IMR-90 (cell line): ENCODE measurements at regions not wholly inside any gene's neighbourhood (a gene's known extent, or its start where the extent isn't known, plus 50 kb on each side); places are given as distances from the start of the nearest gene placed in this dataset.

Experiments used
- ATAC-seq: fragments of 200-7000 bp; cut with Tn5 transposase; 2 replicates; pipeline ENCODE4 v1.9.1; 2020; ENCODE audit warnings: low read depth, mild to moderate bottlenecking, moderate library complexity
- BruUV-seq: library from RNA; stranded (reverse); fragments of 400-500 nt; replicated peaks from 2 replicates; lab custom pipeline; 2021; lab: Mats Ljungman, UMichigan
- CTCF ChIA-PET: fragments of 300-600 bp; formaldehyde crosslinking; extraction: SDS; loops from one replicate; lab custom pipeline; 2021; ENCODE audit warnings: antibody characterized with exemption; lab: Yijun Ruan, JAX
- POLR2A ChIA-PET: fragments of 300-600 bp; sonication (Branson Sonifier 250); formaldehyde crosslinking; loops from one replicate; lab custom pipeline; 2022; ENCODE audit warnings: antibody characterized with exemption; ENCODE audit not compliant: unreplicated experiment; lab: Charles Lee
- DNase-seq: peaks from one replicate; pipeline ENCODE4 v3.0.0; 2013
- H2AFZ ChIP-seq: replicated peaks from 2 replicates; pipeline ENCODE3; 2013; ENCODE audit warnings: low read length, mild to moderate bottlenecking; ENCODE audit not compliant: poor library complexity
- H2AK5ac ChIP-seq: 2 replicates; pipeline ENCODE4 v1.6.1; 2013; ENCODE audit warnings: low read depth, low read length, inconsistent platforms
- H2AK9ac ChIP-seq: replicated peaks from 2 replicates; pipeline ENCODE3; 2013; ENCODE audit warnings: mild to moderate bottlenecking, low read depth, low read length, moderate library complexity; ENCODE audit not compliant: poor library complexity
- H2BK120ac ChIP-seq: 2 replicates; pipeline ENCODE4 v1.6.1; 2013; ENCODE audit warnings: low read depth, low read length, inconsistent platforms
- H2BK15ac ChIP-seq: 3 replicates; pipeline ENCODE4 v1.6.1; 2013; ENCODE audit warnings: low read depth, low read length, inconsistent platforms
- H2BK20ac ChIP-seq: 2 replicates; pipeline ENCODE4 v1.6.1; 2013; ENCODE audit warnings: low read depth, mild to moderate bottlenecking, inconsistent platforms, low read length, moderate library complexity
- H2BK5ac ChIP-seq: 2 replicates; pipeline ENCODE4 v1.6.1; 2013; ENCODE audit warnings: mild to moderate bottlenecking, low read depth, low read length, inconsistent platforms; ENCODE audit not compliant: poor library complexity, severe bottlenecking
- H3K14ac ChIP-seq: replicated peaks from 2 replicates; pipeline ENCODE4 v1.6.1; 2013; ENCODE audit warnings: low read depth, low read length, inconsistent platforms
- H3K18ac ChIP-seq: 2 replicates; pipeline ENCODE4 v1.6.1; 2013; ENCODE audit warnings: low read depth, low read length, control low read depth
- H3K23ac ChIP-seq: 2 replicates; pipeline ENCODE4 v1.6.1; 2013; ENCODE audit warnings: low read depth, low read length, inconsistent platforms
- H3K27ac ChIP-seq: 2 replicates; pipeline ENCODE4 v1.5.1; 2013; ENCODE audit warnings: mild to moderate bottlenecking, control low read depth, low read length; ENCODE audit not compliant: insufficient read depth
- H3K27me3 ChIP-seq: 2 replicates; pipeline ENCODE4 v1.6.1; 2013; ENCODE audit warnings: low read length; ENCODE audit not compliant: control insufficient read depth, insufficient read depth
- H3K36me3 ChIP-seq: 2 replicates; pipeline ENCODE4 v1.6.1; 2013; ENCODE audit warnings: low read length, mixed read lengths; ENCODE audit not compliant: control insufficient read depth, insufficient read depth
- H3K4ac ChIP-seq: 2 replicates; pipeline ENCODE4 v1.6.1; 2013; ENCODE audit warnings: low read depth, low read length, inconsistent platforms
- H3K4me1 ChIP-seq: 2 replicates; pipeline ENCODE4 v1.6.1; 2013; ENCODE audit warnings: low read length, mixed read lengths; ENCODE audit not compliant: control insufficient read depth, insufficient read depth
- H3K4me2 ChIP-seq: 2 replicates; pipeline ENCODE4 v1.6.1; 2013; ENCODE audit warnings: low read depth, mild to moderate bottlenecking, control low read depth, low read length, moderate library complexity
- H3K4me3 ChIP-seq: 2 replicates; pipeline ENCODE4 v1.5.1; 2013; ENCODE audit warnings: low read depth, mild to moderate bottlenecking, control low read depth, low read length, moderate library complexity; ENCODE audit not compliant: insufficient read depth
- H3K56ac ChIP-seq: 2 replicates; pipeline ENCODE4 v1.6.1; 2013; ENCODE audit warnings: low read length, inconsistent platforms; ENCODE audit not compliant: insufficient read depth; ENCODE audit errors: extremely low read depth
- H3K79me1 ChIP-seq, 2 experiments: 2 replicates each; pipeline ENCODE4 v1.6.1; 2013; ENCODE audit warnings: low read length in 2 of 2, inconsistent platforms in 1 of 2, low read depth in 1 of 2
- H3K9ac ChIP-seq: 2 replicates; pipeline ENCODE4 v1.6.1; 2013; ENCODE audit warnings: low read depth, low read length, control low read depth
- H3K9me1 ChIP-seq: 2 replicates; pipeline ENCODE4 v1.6.1; 2013; ENCODE audit warnings: low read length, inconsistent platforms; ENCODE audit not compliant: insufficient read depth
- H3K9me3 ChIP-seq: 2 replicates; pipeline ENCODE4 v1.6.1; 2013; ENCODE audit warnings: low read length; ENCODE audit not compliant: control insufficient read depth, insufficient read depth
- H4K20me1 ChIP-seq: 2 replicates; pipeline ENCODE4 v1.6.1; 2013; ENCODE audit warnings: low read length, inconsistent platforms; ENCODE audit not compliant: insufficient read depth
- H4K5ac ChIP-seq: 2 replicates; pipeline ENCODE4 v1.6.1; 2013; ENCODE audit warnings: mild to moderate bottlenecking, low read depth, low read length, control low read depth
- H4K8ac ChIP-seq, 2 experiments: 2 replicates each; pipeline ENCODE4 v1.6.1; 2013; ENCODE audit warnings: low read depth in 2 of 2, low read length in 2 of 2, control low read depth in 1 of 2, inconsistent platforms in 1 of 2
- H4K91ac ChIP-seq: 2 replicates; pipeline ENCODE4 v1.6.1; 2013; ENCODE audit warnings: low read depth, low read length, inconsistent platforms; ENCODE audit not compliant: insufficient read depth
- BHLHE40 ChIP-seq: fragments of 150-350 bp; IDR thresholded peaks from 2 replicates; pipeline ENCODE4 v1.6.1; 2016; ENCODE audit warnings: mild to moderate bottlenecking, low read depth, low read length
- CEBPB ChIP-seq: IDR thresholded peaks from 2 replicates; pipeline ENCODE4 v1.6.1; 2012; ENCODE audit warnings: low read depth, low read length, improper control_type of control experiment
- CHD1 ChIP-seq: IDR thresholded peaks from 2 replicates; pipeline ENCODE4 v1.6.1; 2012; ENCODE audit warnings: low read depth, low read length, improper control_type of control experiment
- FOS ChIP-seq: fragments of 150-350 bp; IDR thresholded peaks from 2 replicates; pipeline ENCODE4 v1.6.1; 2016; ENCODE audit warnings: low read depth, low read length
- MAFK ChIP-seq: IDR thresholded peaks from 2 replicates; pipeline ENCODE4 v1.6.1; 2012; ENCODE audit warnings: low read depth, low read length, improper control_type of control experiment
- MAZ ChIP-seq: IDR thresholded peaks from 2 replicates; pipeline ENCODE4 v1.6.1; 2012; ENCODE audit warnings: low read depth, mild to moderate bottlenecking, low read length, improper control_type of control experiment, moderate library complexity, borderline replicate concordance
- MXI1 ChIP-seq: IDR thresholded peaks from 2 replicates; pipeline ENCODE4 v1.6.1; 2012; ENCODE audit warnings: low read depth, mild to moderate bottlenecking, low read length, moderate library complexity, borderline replicate concordance
- NFE2L2 ChIP-seq: fragments of 150-350 bp; IDR thresholded peaks from 2 replicates; pipeline ENCODE4 v1.6.1; 2016; ENCODE audit warnings: low read depth, mild to moderate bottlenecking, low read length
- POLR2A ChIP-seq: IDR thresholded peaks from 2 replicates; pipeline ENCODE4 v1.6.1; 2012; ENCODE audit warnings: mild to moderate bottlenecking, low read depth, low read length
- RAD21 ChIP-seq: IDR thresholded peaks from 2 replicates; pipeline ENCODE4 v1.6.1; 2012; ENCODE audit warnings: low read length, improper control_type of control experiment
- RCOR1 ChIP-seq: IDR thresholded peaks from 2 replicates; pipeline ENCODE4 v1.6.1; 2012; ENCODE audit warnings: mild to moderate bottlenecking, low read length, improper control_type of control experiment; ENCODE audit not compliant: insufficient replicate concordance
- RFX5 ChIP-seq: IDR thresholded peaks from 2 replicates; pipeline ENCODE4 v1.8.0; 2012; ENCODE audit warnings: low read depth, mild to moderate bottlenecking, low read length, moderate library complexity
- SMC3 ChIP-seq: fragments of 150-350 bp; IDR thresholded peaks from 2 replicates; pipeline ENCODE4 v1.6.1; 2016; ENCODE audit warnings: low read depth, mild to moderate bottlenecking, antibody characterized with exemption, low read length, moderate library complexity
- WGBS, 2 experiments: methylation state at CpG; one replicate each; pipeline versions ENCODE4 v1.1.5 to v1.1.7; 2013; ENCODE audit warnings: missing lambda C conversion rate in 2 of 2; ENCODE audit not compliant: insufficient read length in 1 of 2; ENCODE audit errors: extremely low coverage in 2 of 2; 5-methylcytosine and 5-hydroxymethylcytosine counted together
- dilution Hi-C: fragments of 300-500 bp; cut with HindIII; formaldehyde crosslinking; loops from one replicate; pipeline ENCODE4 v1.14.3; 2018; ENCODE audit warnings: low sequenced_read_pairs; ENCODE audit not compliant: unreplicated experiment
- in situ Hi-C: fragments of 300-500 bp; cut with MboI; formaldehyde crosslinking; loops from 3 replicates; pipeline ENCODE4 v1.14.3; 2019; ENCODE audit warnings: low sequenced_read_pairs, inconsistent platforms, mixed read lengths
- intact Hi-C: fragments of 100-400 bp; cut with micrococcal nuclease; formaldehyde crosslinking; loops from 2 replicates; pipeline ENCODE4 v1.10.0; 2022
- TF ChIP-seq, protein P1 (sequence below): fragments of 150-350 bp; IDR thresholded peaks from 2 replicates; pipeline ENCODE4 v1.6.1; 2016; ENCODE audit warnings: low read depth, mild to moderate bottlenecking, low read length, moderate library complexity, borderline replicate concordance
- TF ChIP-seq, protein P2 (sequence below): conservative IDR thresholded peaks from 2 replicates; pipeline ENCODE4 v1.5.1; 2012; ENCODE audit warnings: mild to moderate bottlenecking, low read depth, low read length, improper control_type of control experiment
- TF ChIP-seq, protein P3 (sequence below): fragments of 150-350 bp; IDR thresholded peaks from 2 replicates; pipeline ENCODE4 v1.6.1; 2017; ENCODE audit warnings: mild to moderate bottlenecking, antibody characterized with exemption, low read length, low read depth

DNA sequence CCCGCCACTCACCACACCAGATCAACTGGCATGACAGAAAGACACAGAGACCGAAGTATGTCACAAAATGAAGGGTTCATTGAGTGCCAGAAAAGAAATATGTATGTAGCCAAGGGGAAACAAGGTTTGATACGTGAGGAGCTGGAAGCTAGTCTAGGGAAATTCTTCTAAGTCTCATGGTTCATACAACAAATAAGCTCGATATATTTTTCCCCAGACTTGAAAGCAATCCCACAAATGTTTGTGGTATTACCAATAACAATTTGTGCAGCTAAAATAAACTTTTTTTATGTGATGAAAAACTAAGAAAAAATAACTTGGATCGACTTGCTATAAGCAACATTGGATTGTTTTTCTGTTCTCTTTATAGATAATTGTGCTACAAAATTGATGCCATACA, 777.0 kb downstream of the TSN start:
- no CpG with 5 or more reads among the region's 5 CpGs for WGBS, 2 experiments
- H3K23ac ChIP-seq = no peak overlapping the region
- H3K27ac ChIP-seq = no peak overlapping the region
- H3K9ac ChIP-seq = no peak overlapping the region
- H2AK9ac ChIP-seq = no peak overlapping the region
- no peak overlapping the region for H2BK5ac ChIP-seq
- no peak overlapping the region for H3K56ac ChIP-seq
- H2BK20ac ChIP-seq = no peak overlapping the region
- no peaks in the 10 kb centered on the region for H3K27me3 ChIP-seq
- no peaks in the 10 kb centered on the region for H4K20me1 ChIP-seq
- no peak for DNase-seq
- intact Hi-C loops (no loop called here), in situ Hi-C loops (no loop called here), dilution Hi-C loops (no loop called here)
- H2AK5ac ChIP-seq = no peak overlapping the region
- TF ChIP-seq MAFK (no peak), MAZ (no peak), CEBPB (no peak), FOS (no peak), SMC3 (no peak), CHD1 (no peak), NFE2L2 (no peak), BHLHE40 (no peak), MXI1 (no peak), RFX5 (no peak), POLR2A (no peak), RAD21 (no peak), RCOR1 (no peak)
- TF ChIP-seq, protein P1, sequence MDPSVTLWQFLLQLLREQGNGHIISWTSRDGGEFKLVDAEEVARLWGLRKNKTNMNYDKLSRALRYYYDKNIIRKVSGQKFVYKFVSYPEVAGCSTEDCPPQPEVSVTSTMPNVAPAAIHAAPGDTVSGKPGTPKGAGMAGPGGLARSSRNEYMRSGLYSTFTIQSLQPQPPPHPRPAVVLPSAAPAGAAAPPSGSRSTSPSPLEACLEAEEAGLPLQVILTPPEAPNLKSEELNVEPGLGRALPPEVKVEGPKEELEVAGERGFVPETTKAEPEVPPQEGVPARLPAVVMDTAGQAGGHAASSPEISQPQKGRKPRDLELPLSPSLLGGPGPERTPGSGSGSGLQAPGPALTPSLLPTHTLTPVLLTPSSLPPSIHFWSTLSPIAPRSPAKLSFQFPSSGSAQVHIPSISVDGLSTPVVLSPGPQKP = no peak
- TF ChIP-seq, protein P2, sequence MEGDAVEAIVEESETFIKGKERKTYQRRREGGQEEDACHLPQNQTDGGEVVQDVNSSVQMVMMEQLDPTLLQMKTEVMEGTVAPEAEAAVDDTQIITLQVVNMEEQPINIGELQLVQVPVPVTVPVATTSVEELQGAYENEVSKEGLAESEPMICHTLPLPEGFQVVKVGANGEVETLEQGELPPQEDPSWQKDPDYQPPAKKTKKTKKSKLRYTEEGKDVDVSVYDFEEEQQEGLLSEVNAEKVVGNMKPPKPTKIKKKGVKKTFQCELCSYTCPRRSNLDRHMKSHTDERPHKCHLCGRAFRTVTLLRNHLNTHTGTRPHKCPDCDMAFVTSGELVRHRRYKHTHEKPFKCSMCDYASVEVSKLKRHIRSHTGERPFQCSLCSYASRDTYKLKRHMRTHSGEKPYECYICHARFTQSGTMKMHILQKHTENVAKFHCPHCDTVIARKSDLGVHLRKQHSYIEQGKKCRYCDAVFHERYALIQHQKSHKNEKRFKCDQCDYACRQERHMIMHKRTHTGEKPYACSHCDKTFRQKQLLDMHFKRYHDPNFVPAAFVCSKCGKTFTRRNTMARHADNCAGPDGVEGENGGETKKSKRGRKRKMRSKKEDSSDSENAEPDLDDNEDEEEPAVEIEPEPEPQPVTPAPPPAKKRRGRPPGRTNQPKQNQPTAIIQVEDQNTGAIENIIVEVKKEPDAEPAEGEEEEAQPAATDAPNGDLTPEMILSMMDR = no peak
- TF ChIP-seq, protein P3, sequence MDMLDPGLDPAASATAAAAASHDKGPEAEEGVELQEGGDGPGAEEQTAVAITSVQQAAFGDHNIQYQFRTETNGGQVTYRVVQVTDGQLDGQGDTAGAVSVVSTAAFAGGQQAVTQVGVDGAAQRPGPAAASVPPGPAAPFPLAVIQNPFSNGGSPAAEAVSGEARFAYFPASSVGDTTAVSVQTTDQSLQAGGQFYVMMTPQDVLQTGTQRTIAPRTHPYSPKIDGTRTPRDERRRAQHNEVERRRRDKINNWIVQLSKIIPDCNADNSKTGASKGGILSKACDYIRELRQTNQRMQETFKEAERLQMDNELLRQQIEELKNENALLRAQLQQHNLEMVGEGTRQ = no peak
- H2BK120ac ChIP-seq = no peak overlapping the region
- H3K18ac ChIP-seq = no peak overlapping the region
- H2AFZ ChIP-seq = no peak overlapping the region
- no peak overlapping the region for H4K91ac ChIP-seq
- no peak overlapping the region for H3K14ac ChIP-seq
- H3K4me1 ChIP-seq = no peaks in the 10 kb centered on the region
- H4K8ac ChIP-seq = no peak overlapping the region
- ChIA-PET POLR2A (no interaction called here), CTCF (no interaction called here)
- no peak overlapping the region for H4K5ac ChIP-seq
- H3K36me3 ChIP-seq = no peaks in the 10 kb centered on the region
- H3K4ac ChIP-seq = no peak overlapping the region
- H3K9me1 ChIP-seq = no peaks in the 10 kb centered on the region
- no peak overlapping the region for H2BK15ac ChIP-seq
- no peak overlapping the region for H3K4me2 ChIP-seq
- peaks cover 8% of the 10 kb centered on the region; the same call in 1 of the 2 replicates for H3K9me3 ChIP-seq
- ATAC-seq = no peak
- H3K79me1 ChIP-seq = no peaks in the 10 kb centered on the region
- BruUV-seq = no TSS peak
- no peak overlapping the region for H3K4me3 ChIP-seq
